ENCODE measurements at regions not wholly inside any gene's neighbourhood (a gene's known extent, or its start where the extent isn't known, plus 50 kb on each side); places are given as distances from the start of the nearest gene placed in this dataset.

- Mint-ChIP-seq H3K4me3 (no peak overlapping the region), H3K36me3 (no peaks in the 10 kb centered on the region), H3K9me3 (no peaks in the 10 kb centered on the region), H3K4me1 (ENCODE audit: unreplicated experiment) (peaks cover 15% of the 10 kb centered on the region), H3K27me3 (peaks cover 28% of the 10 kb centered on the region), H3K27ac (no peak overlapping the region)
- no peak for DNase-seq (ENCODE audit: extremely low spot score, unreplicated experiment)
- TF ChIP-seq CTCF (conservative IDR thresholded peaks at IDR 0.05) = no peak
Measured at GRCh38 chr16:51670527-51670926, 519.5 kb upstream of the SALL1 start.

- TF ChIP-seq CTCF (conservative IDR thresholded peaks at IDR 0.05) = no peak
- Mint-ChIP-seq H3K36me3 (no peaks in the 10 kb centered on the region), H3K9me3 (no peaks in the 10 kb centered on the region), H3K27me3 (peaks cover 31% of the 10 kb centered on the region), H3K27ac (no peak overlapping the region), H3K4me1 (ENCODE audit: unreplicated experiment) (peaks cover 10% of the 10 kb centered on the region), H3K4me3 (no peak overlapping the region)
- DNase-seq (ENCODE audit: extremely low spot score, unreplicated experiment) = no peak
Measured at GRCh38 chr16:51666821-51667220, 515.8 kb upstream of the SALL1 start.

- Mint-ChIP-seq H3K4me1 (ENCODE audit: unreplicated experiment) (peaks cover 10% of the 10 kb centered on the region), H3K9me3 (no peaks in the 10 kb centered on the region), H3K36me3 (no peaks in the 10 kb centered on the region), H3K27ac (no peak overlapping the region), H3K27me3 (peaks cover 31% of the 10 kb centered on the region), H3K4me3 (no peak overlapping the region)
- TF ChIP-seq CTCF (conservative IDR thresholded peaks at IDR 0.05) = no peak
- no peak for DNase-seq (ENCODE audit: extremely low spot score, unreplicated experiment)
Measured at GRCh38 chr16:51666074-51666473, 515.0 kb upstream of the SALL1 start.

- DNase-seq (ENCODE audit: extremely low spot score, unreplicated experiment) = no peak
- no peak overlapping the region for H3K27ac Mint-ChIP-seq
- no peak for TF ChIP-seq CTCF (conservative IDR thresholded peaks at IDR 0.05)
- H3K27me3 Mint-ChIP-seq = peaks cover 27% of the 10 kb centered on the region
- H3K4me1 Mint-ChIP-seq (ENCODE audit: unreplicated experiment) = peaks cover 10% of the 10 kb centered on the region
- H3K4me3 Mint-ChIP-seq = no peak overlapping the region
- no peaks in the 10 kb centered on the region for H3K36me3 Mint-ChIP-seq
- H3K9me3 Mint-ChIP-seq = no peaks in the 10 kb centered on the region
Measured at GRCh38 chr16:51665436-51665998, 514.4 kb upstream of the SALL1 start.

GRCh38 chr16:51658531-51658930, 507.5 kb upstream of the SALL1 start:
- DNase-seq (ENCODE audit: extremely low spot score, unreplicated experiment) = no peak
- Mint-ChIP-seq H3K4me1 (ENCODE audit: unreplicated experiment) (peaks cover 5% of the 10 kb centered on the region), H3K4me3 (no peak overlapping the region), H3K27ac (no peak overlapping the region), H3K9me3 (peaks cover 6% of the 10 kb centered on the region), H3K27me3 (peaks cover 19% of the 10 kb centered on the region), H3K36me3 (no peaks in the 10 kb centered on the region)
- TF ChIP-seq CTCF (conservative IDR thresholded peaks at IDR 0.05) = no peak

- H3K36me3 Mint-ChIP-seq = no peaks in the 10 kb centered on the region
- no peak for TF ChIP-seq CTCF (conservative IDR thresholded peaks at IDR 0.05)
- no peak overlapping the region for H3K27ac Mint-ChIP-seq
- H3K4me3 Mint-ChIP-seq = no peak overlapping the region
- H3K27me3 Mint-ChIP-seq = peaks cover 16% of the 10 kb centered on the region
- peaks cover 5% of the 10 kb centered on the region for H3K4me1 Mint-ChIP-seq (ENCODE audit: unreplicated experiment)
- DNase-seq (ENCODE audit: extremely low spot score, unreplicated experiment) = no peak
- peaks cover 6% of the 10 kb centered on the region for H3K9me3 Mint-ChIP-seq
Measured at GRCh38 chr16:51657848-51658247, 506.8 kb upstream of the SALL1 start.
